ENCODE measurements at regions not wholly inside any gene's neighbourhood (a gene's known extent, or its start where the extent isn't known, plus 50 kb on each side); places are given as distances from the start of the nearest gene placed in this dataset.

DNA sequence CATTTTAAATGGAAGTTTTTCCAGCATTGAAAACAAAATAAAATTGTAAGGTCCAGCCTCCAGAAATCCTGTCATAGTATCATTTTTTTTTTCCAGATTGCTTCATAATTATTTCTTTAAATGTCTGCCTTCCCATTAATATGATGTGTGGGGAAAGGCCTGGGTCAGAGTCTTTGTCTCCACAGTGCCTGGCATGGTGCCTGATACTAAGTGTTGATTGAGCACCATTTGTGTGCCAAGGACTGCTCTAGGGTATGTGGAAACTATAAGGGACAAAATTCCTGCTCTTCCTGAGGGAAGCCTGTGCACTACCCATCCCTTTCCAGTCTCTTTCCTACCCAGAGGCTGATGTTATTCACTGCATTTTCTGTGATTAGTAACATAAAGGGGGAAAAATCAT is 53.1 kb upstream of the BEND4 start:
- CTCF ChIA-PET: no interaction called here
- H4K20me1 ChIP-seq (replicated peaks; ENCODE audit: control insufficient read depth, extremely low read depth, insufficient read depth, low read length): no peaks in the 10 kb centered on the region
- DNase-seq (ENCODE audit: low read depth, low spot score): no peak
- H3K79me2 ChIP-seq (ENCODE audit: control insufficient read depth, insufficient read depth, low read length): no peaks in the 10 kb centered on the region
- no peak for TF ChIP-seq FOS (IDR thresholded peaks at IDR 0.05; ENCODE audit: borderline replicate concordance, insufficient read depth, low read length)
- TF ChIP-seq MYC (IDR thresholded peaks at IDR 0.05; ENCODE audit: low read depth, low read length): no peak
- no peak for TF ChIP-seq POLR2AphosphoS5 (IDR thresholded peaks at IDR 0.05; ENCODE audit: insufficient read depth, low read depth, low read length)
- TF ChIP-seq, protein P1, sequence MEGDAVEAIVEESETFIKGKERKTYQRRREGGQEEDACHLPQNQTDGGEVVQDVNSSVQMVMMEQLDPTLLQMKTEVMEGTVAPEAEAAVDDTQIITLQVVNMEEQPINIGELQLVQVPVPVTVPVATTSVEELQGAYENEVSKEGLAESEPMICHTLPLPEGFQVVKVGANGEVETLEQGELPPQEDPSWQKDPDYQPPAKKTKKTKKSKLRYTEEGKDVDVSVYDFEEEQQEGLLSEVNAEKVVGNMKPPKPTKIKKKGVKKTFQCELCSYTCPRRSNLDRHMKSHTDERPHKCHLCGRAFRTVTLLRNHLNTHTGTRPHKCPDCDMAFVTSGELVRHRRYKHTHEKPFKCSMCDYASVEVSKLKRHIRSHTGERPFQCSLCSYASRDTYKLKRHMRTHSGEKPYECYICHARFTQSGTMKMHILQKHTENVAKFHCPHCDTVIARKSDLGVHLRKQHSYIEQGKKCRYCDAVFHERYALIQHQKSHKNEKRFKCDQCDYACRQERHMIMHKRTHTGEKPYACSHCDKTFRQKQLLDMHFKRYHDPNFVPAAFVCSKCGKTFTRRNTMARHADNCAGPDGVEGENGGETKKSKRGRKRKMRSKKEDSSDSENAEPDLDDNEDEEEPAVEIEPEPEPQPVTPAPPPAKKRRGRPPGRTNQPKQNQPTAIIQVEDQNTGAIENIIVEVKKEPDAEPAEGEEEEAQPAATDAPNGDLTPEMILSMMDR (IDR thresholded peaks at IDR 0.05; ENCODE audit: extremely low read depth in 1 of 2, insufficient read depth in 1 of 2, low read depth in 1 of 2, low read length in 2 of 2): no peak
- TF ChIP-seq GATA2 (IDR thresholded peaks at IDR 0.05; ENCODE audit: insufficient read depth, insufficient read length, low read depth, low read length): no peak
- TF ChIP-seq, protein P2, sequence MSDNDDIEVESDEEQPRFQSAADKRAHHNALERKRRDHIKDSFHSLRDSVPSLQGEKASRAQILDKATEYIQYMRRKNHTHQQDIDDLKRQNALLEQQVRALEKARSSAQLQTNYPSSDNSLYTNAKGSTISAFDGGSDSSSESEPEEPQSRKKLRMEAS (IDR thresholded peaks at IDR 0.05; ENCODE audit: insufficient read depth, insufficient read length): no peak
- TF ChIP-seq POLR2A (IDR thresholded peaks at IDR 0.05; ENCODE audit: low read depth, low read length): no peak
- no peak overlapping the region for H3K4me3 ChIP-seq (replicated peaks in 1 of 3; ENCODE audit: insufficient read depth in 1 of 3, low read depth in 1 of 3, low read length in 3 of 3)
- H3K27ac ChIP-seq (ENCODE audit: insufficient read depth, low read depth, low read length): no peak overlapping the region
- H3K36me3 ChIP-seq (ENCODE audit: control insufficient read depth in 2 of 2, extremely low read depth in 1 of 2, insufficient read depth in 2 of 2, low read length in 2 of 2): no peaks in the 10 kb centered on the region
- no peaks in the 10 kb centered on the region for H3K9me1 ChIP-seq (replicated peaks; ENCODE audit: control insufficient read depth, extremely low read depth, insufficient read depth, low read length)
- no TSS peak for BruUV-seq (replicated peaks)
- POLR2A ChIA-PET: no interaction called here
- dilution Hi-C loops (cut with MboI; ENCODE audit: extremely low pct_ligation_motif_present, low sequenced_read_pairs) (no loop called here), intact Hi-C loops (cut with micrococcal nuclease) (no loop called here)
- FAIRE-seq: no peak
- no peak overlapping the region for H3K9ac ChIP-seq (replicated peaks; ENCODE audit: extremely low read depth, insufficient read depth, low read length)
- H3K9me3 ChIP-seq (replicated peaks; ENCODE audit: control insufficient read depth, insufficient read depth, low read length): no peaks in the 10 kb centered on the region
- H3K27me3 ChIP-seq (ENCODE audit: control insufficient read depth in 2 of 2, insufficient read depth in 2 of 2, low read length in 2 of 2): no peaks in the 10 kb centered on the region
- no peak overlapping the region for H3K4me2 ChIP-seq (ENCODE audit: insufficient read depth, low read length)
- H2AFZ ChIP-seq (ENCODE audit: low read depth, low read length): no peak overlapping the region
- H3K4me1 ChIP-seq (ENCODE audit: control insufficient read depth, extremely low read depth, insufficient read depth, low read length): no peaks in the 10 kb centered on the region

DNA sequence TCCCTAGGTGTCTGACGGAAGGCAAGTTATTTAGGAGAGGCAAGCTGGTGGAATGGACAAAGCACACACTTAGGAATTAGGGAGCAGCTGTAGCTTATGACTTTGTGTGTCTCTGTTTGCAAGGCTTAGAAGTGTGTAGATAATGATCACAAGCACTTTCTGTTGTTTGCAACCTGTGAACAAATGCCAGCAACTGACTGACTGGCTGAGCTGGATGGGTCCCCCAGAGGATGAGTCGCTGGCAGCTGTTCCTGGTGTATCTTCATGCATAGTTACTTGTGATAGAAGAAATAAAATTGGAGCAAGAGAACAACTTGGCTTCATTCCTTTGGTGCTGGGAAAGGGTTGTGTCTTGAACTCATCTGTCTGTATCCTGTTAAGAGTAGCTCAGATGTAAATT is 64.2 kb upstream of the BEND4 start:
- Histone ChIP-seq H3K27me3 (ENCODE audit: control insufficient read depth in 2 of 2, insufficient read depth in 2 of 2, low read length in 2 of 2) (no peaks in the 10 kb centered on the region), H3K9me1 (replicated peaks; ENCODE audit: control insufficient read depth, extremely low read depth, insufficient read depth, low read length) (no peaks in the 10 kb centered on the region), H3K27ac (ENCODE audit: insufficient read depth, low read depth, low read length) (no peak overlapping the region), H3K9ac (replicated peaks; ENCODE audit: extremely low read depth, insufficient read depth, low read length) (no peak overlapping the region), H2AFZ (ENCODE audit: low read depth, low read length) (no peak overlapping the region), H3K4me1 (ENCODE audit: control insufficient read depth, extremely low read depth, insufficient read depth, low read length) (no peaks in the 10 kb centered on the region), H3K79me2 (ENCODE audit: control insufficient read depth, insufficient read depth, low read length) (no peaks in the 10 kb centered on the region), H3K9me3 (replicated peaks; ENCODE audit: control insufficient read depth, insufficient read depth, low read length) (no peaks in the 10 kb centered on the region), H3K4me2 (ENCODE audit: insufficient read depth, low read length) (no peak overlapping the region), H3K4me3 (replicated peaks in 1 of 3; ENCODE audit: insufficient read depth in 1 of 3, low read depth in 1 of 3, low read length in 3 of 3) (no peak overlapping the region), H3K36me3 (ENCODE audit: control insufficient read depth in 2 of 2, extremely low read depth in 1 of 2, insufficient read depth in 2 of 2, low read length in 2 of 2) (no peaks in the 10 kb centered on the region), H4K20me1 (replicated peaks; ENCODE audit: control insufficient read depth, extremely low read depth, insufficient read depth, low read length) (no peaks in the 10 kb centered on the region)
- no peak for TF ChIP-seq MYC (IDR thresholded peaks at IDR 0.05; ENCODE audit: low read depth, low read length)
- TF ChIP-seq, protein P2 (IDR thresholded peaks at IDR 0.05; ENCODE audit: insufficient read depth, insufficient read length): no peak
- TF ChIP-seq POLR2AphosphoS5 (IDR thresholded peaks at IDR 0.05; ENCODE audit: insufficient read depth, low read depth, low read length): no peak
- no peak for TF ChIP-seq FOS (IDR thresholded peaks at IDR 0.05; ENCODE audit: borderline replicate concordance, insufficient read depth, low read length)
- no peak for TF ChIP-seq GATA2 (IDR thresholded peaks at IDR 0.05; ENCODE audit: insufficient read depth, insufficient read length, low read depth, low read length)
- no peak for TF ChIP-seq POLR2A (IDR thresholded peaks at IDR 0.05; ENCODE audit: low read depth, low read length)
- TF ChIP-seq, protein P1 (IDR thresholded peaks at IDR 0.05; ENCODE audit: extremely low read depth in 1 of 2, insufficient read depth in 1 of 2, low read depth in 1 of 2, low read length in 2 of 2): no peak
- intact Hi-C loops (cut with micrococcal nuclease): no loop called here
- FAIRE-seq (no peak), DNase-seq (ENCODE audit: low read depth, low spot score) (no peak)
- no TSS peak for BruUV-seq (replicated peaks)
- ChIA-PET CTCF (no interaction called here), POLR2A (no interaction called here)
- dilution Hi-C loops (cut with MboI; ENCODE audit: extremely low pct_ligation_motif_present, low sequenced_read_pairs): no loop called here

All from endothelial cell of umbilical vein (primary cell).